GM12878 (cell line): ENCODE measurements at regions not wholly inside any gene's neighbourhood (a gene's known extent, or its start where the extent isn't known, plus 50 kb on each side); places are given as distances from the start of the nearest gene placed in this dataset.

Experiments
- IKZF2 ChIP-seq, 2 experiments: fragments of 450-650 bp; IDR thresholded peaks; 2 replicates each; pipeline ENCODE4 v1.6.1; 2017; ENCODE audit warnings: mild to moderate bottlenecking in 2 of 2, moderate library complexity in 2 of 2
- MYB ChIP-seq: fragments of 150-350 bp; IDR thresholded peaks from 2 replicates; pipeline ENCODE4 v1.6.1; 2014; ENCODE audit warnings: mild to moderate bottlenecking, low read depth, low read length, borderline replicate concordance
- NKRF ChIP-seq: fragments of 450-650 bp; conservative IDR thresholded peaks from 2 replicates; pipeline ENCODE4 v1.6.1; 2017; ENCODE audit warnings: mild to moderate bottlenecking, moderate library complexity
- PAX5 ChIP-seq: IDR thresholded peaks from 2 replicates; pipeline ENCODE4 v1.6.1; 2011; ENCODE audit warnings: low read depth, low read length, borderline replicate concordance
- PBX3 ChIP-seq: IDR thresholded peaks from 2 replicates; pipeline ENCODE4 v1.6.1; 2011; ENCODE audit warnings: mild to moderate bottlenecking, low read depth, low read length, moderate library complexity; ENCODE audit not compliant: insufficient replicate concordance
- PKNOX1 ChIP-seq: fragments of 450-650 bp; IDR thresholded peaks from 2 replicates; pipeline ENCODE4 v1.6.1; 2016; ENCODE audit warnings: mild to moderate bottlenecking
- POLR2AphosphoS2 ChIP-seq: IDR thresholded peaks from 2 replicates; pipeline ENCODE4 v1.6.1; 2011; ENCODE audit warnings: low read depth, mild to moderate bottlenecking, low read length, improper control_type of control experiment, moderate library complexity
- PRDM15 ChIP-seq: fragments of 450-650 bp; formaldehyde crosslinking; IDR thresholded peaks from 2 replicates; pipeline ENCODE4 v1.4.0; 2020; ENCODE audit warnings: mild to moderate bottlenecking, moderate library complexity
- RFX5 ChIP-seq: IDR thresholded peaks from 2 replicates; pipeline ENCODE4 v1.6.1; 2011; ENCODE audit warnings: low read depth, low read length, improper control_type of control experiment
- SKIL ChIP-seq: fragments of 450-650 bp; IDR thresholded peaks from 2 replicates; pipeline ENCODE4 v1.6.1; 2017; ENCODE audit warnings: mild to moderate bottlenecking, low read depth, inconsistent platforms; ENCODE audit not compliant: poor library complexity, severe bottlenecking
- TARDBP ChIP-seq: IDR thresholded peaks from 2 replicates; pipeline ENCODE4 v1.6.1; 2016; ENCODE audit warnings: borderline replicate concordance
- ZBTB33 ChIP-seq: fragments of 450-650 bp; IDR thresholded peaks from 2 replicates; pipeline ENCODE4 v1.6.1; 2017; ENCODE audit warnings: mild to moderate bottlenecking
- ZBTB4 ChIP-seq: fragments of 450-650 bp; formaldehyde crosslinking; IDR thresholded peaks from 2 replicates; pipeline ENCODE4 v1.4.0; 2022; ENCODE audit warnings: mild to moderate bottlenecking, moderate library complexity
- ZNF274 ChIP-seq: IDR thresholded peaks from one replicate; pipeline ENCODE4 v1.8.0; 2011; ENCODE audit not compliant: insufficient read length, insufficient read depth

GRCh38 chr9:71549023-71549422 is 219.3 kb downstream of the CEMIP2 start (continued):
- no peak for TF ChIP-seq PBX3
- TF ChIP-seq PAX5, result no peak
- peak; percentile 42 for TF ChIP-seq SKIL
- no peak for TF ChIP-seq ZBTB4 (CRISPR knock-in tag)
- TF ChIP-seq MYB, result no peak
- TF ChIP-seq ZBTB33, result no peak
- no peak for TF ChIP-seq POLR2AphosphoS2
- TF ChIP-seq PRDM15 (CRISPR knock-in tag), result no peak
- no peak for TF ChIP-seq ZNF274
- TF ChIP-seq RFX5, result no peak
- TF ChIP-seq TARDBP, result no peak
- TF ChIP-seq NKRF, result no peak
- no peak for TF ChIP-seq PKNOX1
- TF ChIP-seq IKZF2 (IDR thresholded peaks at IDR 0.05), result peak; percentile 90 to 92
